ENCODE measurements at regions not wholly inside any gene's neighbourhood (a gene's known extent, or its start where the extent isn't known, plus 50 kb on each side); places are given as distances from the start of the nearest gene placed in this dataset.

- no peak for DNase-seq
- intact Hi-C loops (cut with DNase I): no loop called here
- TF ChIP-seq, protein P1, sequence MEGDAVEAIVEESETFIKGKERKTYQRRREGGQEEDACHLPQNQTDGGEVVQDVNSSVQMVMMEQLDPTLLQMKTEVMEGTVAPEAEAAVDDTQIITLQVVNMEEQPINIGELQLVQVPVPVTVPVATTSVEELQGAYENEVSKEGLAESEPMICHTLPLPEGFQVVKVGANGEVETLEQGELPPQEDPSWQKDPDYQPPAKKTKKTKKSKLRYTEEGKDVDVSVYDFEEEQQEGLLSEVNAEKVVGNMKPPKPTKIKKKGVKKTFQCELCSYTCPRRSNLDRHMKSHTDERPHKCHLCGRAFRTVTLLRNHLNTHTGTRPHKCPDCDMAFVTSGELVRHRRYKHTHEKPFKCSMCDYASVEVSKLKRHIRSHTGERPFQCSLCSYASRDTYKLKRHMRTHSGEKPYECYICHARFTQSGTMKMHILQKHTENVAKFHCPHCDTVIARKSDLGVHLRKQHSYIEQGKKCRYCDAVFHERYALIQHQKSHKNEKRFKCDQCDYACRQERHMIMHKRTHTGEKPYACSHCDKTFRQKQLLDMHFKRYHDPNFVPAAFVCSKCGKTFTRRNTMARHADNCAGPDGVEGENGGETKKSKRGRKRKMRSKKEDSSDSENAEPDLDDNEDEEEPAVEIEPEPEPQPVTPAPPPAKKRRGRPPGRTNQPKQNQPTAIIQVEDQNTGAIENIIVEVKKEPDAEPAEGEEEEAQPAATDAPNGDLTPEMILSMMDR (IDR thresholded peaks at IDR 0.05): no peak
- no peak for TF ChIP-seq POLR2A (IDR thresholded peaks at IDR 0.05)
Observed at GRCh38 chr13:67880916-67881315, 650.8 kb upstream of the PCDH9 start.

DNA sequence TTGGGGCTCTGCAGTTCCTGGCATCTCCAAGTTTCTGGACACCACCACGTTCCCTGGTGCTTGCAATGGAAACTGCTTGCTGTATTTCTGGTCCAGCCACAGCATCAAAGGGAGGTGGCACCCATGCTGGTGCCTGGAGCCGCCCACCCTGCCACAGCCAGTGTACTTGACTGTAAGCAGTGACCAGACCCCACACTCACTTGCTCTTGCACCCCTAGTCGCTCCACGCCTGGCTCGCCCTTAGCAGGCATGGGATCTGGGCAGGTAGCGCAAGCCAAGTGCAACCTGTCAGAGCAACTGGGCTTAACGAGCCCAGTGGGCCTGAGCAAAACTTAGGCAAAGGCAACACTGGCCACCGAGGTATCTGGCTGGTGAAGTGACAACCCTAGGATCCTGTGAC is 648.2 kb upstream of the PCDH9 start:
- no peaks in the 10 kb centered on the region for H3K4me1 ChIP-seq
- no peak overlapping the region for H3K27ac ChIP-seq
- intact Hi-C loops (cut with DNase I): no loop called here
- WGBS, 2 donors: 86 to 89% methylated on average over 8 of the region's 8 CpGs
- no peak for DNase-seq
- no peak for TF ChIP-seq POLR2A (IDR thresholded peaks at IDR 0.05)
- H3K36me3 ChIP-seq: no peaks in the 10 kb centered on the region
- no peaks in the 10 kb centered on the region for H3K27me3 ChIP-seq
- H3K9me3 ChIP-seq: no peaks in the 10 kb centered on the region
- H3K4me3 ChIP-seq (replicated peaks in 1 of 3): no peak overlapping the region

More at GRCh38 chr13:67880916-67881315, 650.8 kb upstream of the PCDH9 start:
- Histone ChIP-seq H3K9me3 (no peaks in the 10 kb centered on the region), H3K36me3 (no peaks in the 10 kb centered on the region), H3K27ac (no peak overlapping the region), H3K4me3 (replicated peaks in 1 of 3) (no peak overlapping the region), H3K27me3 (no peaks in the 10 kb centered on the region), H3K4me1 (no peaks in the 10 kb centered on the region)
- 86 to 88% methylated on average over 1 of the region's 1 CpG for WGBS, 2 donors

DNA sequence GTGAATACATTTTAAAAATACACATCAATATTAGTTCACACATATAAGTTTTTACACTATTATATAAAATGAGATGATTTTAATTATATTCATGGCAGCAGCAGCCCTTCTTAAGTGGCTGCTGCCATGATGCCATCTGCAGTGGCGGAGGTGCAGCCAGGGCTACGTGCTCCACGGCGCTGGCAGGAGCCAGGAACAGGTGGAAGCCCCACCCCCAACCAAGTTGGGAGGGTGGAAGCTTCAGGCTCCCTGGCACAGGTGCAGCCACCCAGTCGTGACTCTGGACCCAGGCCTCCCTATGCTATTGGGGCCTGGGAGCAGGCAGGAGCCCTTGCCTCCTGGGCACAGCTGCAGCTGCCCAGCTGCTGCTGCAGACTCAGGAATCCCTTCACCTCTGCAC is 646.9 kb upstream of the PCDH9 start:
- WGBS, 2 donors: 94 to 98% methylated on average over 4 to 5 of the region's 5 CpGs
- H3K36me3 ChIP-seq: no peaks in the 10 kb centered on the region
- H3K4me3 ChIP-seq (replicated peaks in 1 of 3): no peak overlapping the region
- no peaks in the 10 kb centered on the region for H3K9me3 ChIP-seq
- no peaks in the 10 kb centered on the region for H3K27me3 ChIP-seq
- no peaks in the 10 kb centered on the region for H3K4me1 ChIP-seq
- DNase-seq: no peak
- H3K27ac ChIP-seq: no peak overlapping the region
- TF ChIP-seq, protein P1 (IDR thresholded peaks at IDR 0.05): no peak
- TF ChIP-seq POLR2A (IDR thresholded peaks at IDR 0.05): no peak
- intact Hi-C loops (cut with DNase I): no loop called here

DNA sequence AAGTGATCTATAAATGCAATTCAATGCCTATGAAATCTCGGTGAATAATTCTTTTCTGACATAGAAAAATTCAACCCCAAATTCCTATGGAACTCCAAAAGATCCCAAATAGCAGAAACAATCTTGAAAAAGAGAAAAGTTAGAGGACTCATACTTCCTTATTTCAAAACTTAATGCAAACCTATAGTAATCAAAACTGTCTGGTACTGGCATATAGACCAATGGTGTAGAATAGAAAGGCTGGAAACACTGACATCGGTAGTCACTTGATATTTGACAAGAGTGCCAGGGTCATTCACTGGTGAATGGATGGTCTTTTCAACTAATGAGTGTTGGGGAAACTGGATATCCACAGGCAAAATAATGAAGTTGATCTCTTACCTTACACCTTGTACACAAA is 637.1 kb upstream of the PCDH9 start:
- H3K4me3 ChIP-seq (replicated peaks in 1 of 3): no peak overlapping the region
- H3K4me1 ChIP-seq: no peaks in the 10 kb centered on the region
- H3K9me3 ChIP-seq: peaks cover 4% of the 10 kb centered on the region
- no peaks in the 10 kb centered on the region for H3K36me3 ChIP-seq
- intact Hi-C loops (cut with DNase I): no loop called here
- 85 to 90% methylated on average over 2 of the region's 2 CpGs for WGBS, 2 donors
- H3K27ac ChIP-seq: no peak overlapping the region
- H3K27me3 ChIP-seq: no peaks in the 10 kb centered on the region
- TF ChIP-seq, protein P1 (IDR thresholded peaks at IDR 0.05): no peak
- TF ChIP-seq POLR2A (IDR thresholded peaks at IDR 0.05): no peak
- no peak for DNase-seq

- Histone ChIP-seq H3K4me3 (replicated peaks in 1 of 3) (no peak overlapping the region), H3K36me3 (no peaks in the 10 kb centered on the region), H3K9me3 (no peaks in the 10 kb centered on the region), H3K27me3 (no peaks in the 10 kb centered on the region), H3K27ac (no peak overlapping the region), H3K4me1 (no peaks in the 10 kb centered on the region)
- 57 to 68% methylated on average over 3 of the region's 3 CpGs for WGBS, 2 donors
- DNase-seq: no peak
- intact Hi-C loops (cut with DNase I): no loop called here
- TF ChIP-seq, protein P1 (IDR thresholded peaks at IDR 0.05): no peak
- TF ChIP-seq POLR2A (IDR thresholded peaks at IDR 0.05): no peak
Observed at GRCh38 chr13:67860315-67860714, 630.2 kb upstream of the PCDH9 start.

DNA sequence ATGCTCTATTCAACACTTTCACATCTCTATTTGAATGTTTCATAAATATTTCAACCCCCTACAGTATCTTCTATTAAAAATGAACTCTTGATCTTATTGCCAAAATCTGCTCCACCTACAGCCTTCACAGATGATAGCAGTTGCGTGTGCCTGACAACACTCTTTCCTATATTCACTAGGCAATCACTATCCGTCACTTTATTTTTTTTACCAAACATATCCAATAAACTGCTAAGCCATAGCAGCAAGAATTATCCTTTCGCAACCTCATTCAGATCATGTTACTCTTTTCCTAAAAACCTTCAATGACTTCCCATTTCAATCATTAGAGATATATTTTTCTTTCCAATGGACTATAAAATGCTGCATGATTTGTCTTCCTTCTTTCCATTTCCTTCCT is 629.8 kb upstream of the PCDH9 start:
- no peaks in the 10 kb centered on the region for H3K36me3 ChIP-seq
- intact Hi-C loops (cut with DNase I): no loop called here
- no peaks in the 10 kb centered on the region for H3K9me3 ChIP-seq
- no peak for TF ChIP-seq POLR2A (IDR thresholded peaks at IDR 0.05)
- TF ChIP-seq, protein P1 (IDR thresholded peaks at IDR 0.05): no peak
- no peak overlapping the region for H3K4me3 ChIP-seq (replicated peaks in 1 of 3)
- no peaks in the 10 kb centered on the region for H3K27me3 ChIP-seq
- H3K27ac ChIP-seq: no peak overlapping the region
- 87 to 90% methylated on average over 3 of the region's 3 CpGs for WGBS, 2 donors
- no peaks in the 10 kb centered on the region for H3K4me1 ChIP-seq
- no peak for DNase-seq
